ENCODE measurements at regions not wholly inside any gene's neighbourhood (a gene's known extent, or its start where the extent isn't known, plus 50 kb on each side); places are given as distances from the start of the nearest gene placed in this dataset.

DNA sequence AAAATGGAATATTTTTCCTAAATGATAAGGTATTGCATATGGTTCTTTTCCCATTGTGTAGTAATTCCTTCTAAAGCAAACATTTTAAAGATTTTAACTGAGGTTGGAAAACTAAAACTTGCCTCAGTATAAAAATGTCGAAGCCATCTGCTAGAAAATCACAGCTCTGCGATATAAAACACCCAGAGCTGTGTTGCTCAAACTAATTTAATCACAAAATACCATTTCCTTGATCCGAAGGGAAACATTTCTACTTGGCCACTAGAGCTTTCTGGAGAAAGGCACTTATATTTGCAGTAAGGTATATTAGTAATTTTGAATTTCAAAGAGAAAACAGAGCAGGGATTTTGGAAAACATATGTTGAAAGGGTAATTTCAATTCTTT, 209.2 kb upstream of the ZNF32 start:
- Histone ChIP-seq H2AK5ac (ENCODE audit: low read depth, low read length) (no peak overlapping the region), H3K36me3 (replicated peaks in 1 of 2; ENCODE audit: control insufficient read depth in 2 of 2, insufficient read depth in 2 of 2, low read length in 2 of 2) (no peaks in the 10 kb centered on the region), H3K4me1 (ENCODE audit: control insufficient read depth in 2 of 2, insufficient read depth in 1 of 2, low read depth in 1 of 2, low read length in 2 of 2) (no peaks in the 10 kb centered on the region), H2BK15ac (ENCODE audit: low read length) (no peak overlapping the region), H2BK120ac (ENCODE audit: low read depth, low read length) (no peak overlapping the region), H4K91ac (ENCODE audit: low read depth, low read length, poor library complexity) (no peak overlapping the region), H3K27ac (replicated peaks; ENCODE audit: low read length) (no peak overlapping the region), H3K4me3 (ENCODE audit: low read length in 2 of 2) (no peak overlapping the region), H3K79me1 (ENCODE audit: low read depth, low read length) (no peaks in the 10 kb centered on the region), H2BK12ac (ENCODE audit: low read length) (no peak overlapping the region), H4K8ac (ENCODE audit: low read depth, low read length) (no peak overlapping the region), H3K18ac (ENCODE audit: low read length) (no peak overlapping the region), H2BK5ac (ENCODE audit: low read length) (no peak overlapping the region), H3K14ac (ENCODE audit: low read length) (no peak overlapping the region), H3K27me3 (ENCODE audit: control insufficient read depth in 3 of 3, insufficient read depth in 3 of 3, low read depth in 1 of 3, low read length in 3 of 3) (no peaks in the 10 kb centered on the region), H2AFZ (ENCODE audit: low read length) (no peak overlapping the region), H3K23ac (ENCODE audit: low read depth, low read length, poor library complexity) (no peak overlapping the region), H3K4me2 (ENCODE audit: insufficient read depth, low read length, poor library complexity, severe bottlenecking) (no peak overlapping the region), H3K4ac (ENCODE audit: low read length) (no peak overlapping the region), H3K9ac (ENCODE audit: low read depth, low read length, poor library complexity) (no peak overlapping the region), H3K9me3 (replicated peaks in 1 of 2; ENCODE audit: control insufficient read depth in 2 of 2, insufficient read depth in 1 of 2, low read depth in 1 of 2, low read length in 2 of 2) (no peaks in the 10 kb centered on the region)
- no CpG with 5 or more reads among the region's 3 CpGs for WGBS, 2 donors (ENCODE audit: extremely low coverage in 2 of 2, insufficient read length in 2 of 2, insufficient replicate concordance in 1 of 2)
- no peak for DNase-seq (ENCODE audit: low spot score)

DNA sequence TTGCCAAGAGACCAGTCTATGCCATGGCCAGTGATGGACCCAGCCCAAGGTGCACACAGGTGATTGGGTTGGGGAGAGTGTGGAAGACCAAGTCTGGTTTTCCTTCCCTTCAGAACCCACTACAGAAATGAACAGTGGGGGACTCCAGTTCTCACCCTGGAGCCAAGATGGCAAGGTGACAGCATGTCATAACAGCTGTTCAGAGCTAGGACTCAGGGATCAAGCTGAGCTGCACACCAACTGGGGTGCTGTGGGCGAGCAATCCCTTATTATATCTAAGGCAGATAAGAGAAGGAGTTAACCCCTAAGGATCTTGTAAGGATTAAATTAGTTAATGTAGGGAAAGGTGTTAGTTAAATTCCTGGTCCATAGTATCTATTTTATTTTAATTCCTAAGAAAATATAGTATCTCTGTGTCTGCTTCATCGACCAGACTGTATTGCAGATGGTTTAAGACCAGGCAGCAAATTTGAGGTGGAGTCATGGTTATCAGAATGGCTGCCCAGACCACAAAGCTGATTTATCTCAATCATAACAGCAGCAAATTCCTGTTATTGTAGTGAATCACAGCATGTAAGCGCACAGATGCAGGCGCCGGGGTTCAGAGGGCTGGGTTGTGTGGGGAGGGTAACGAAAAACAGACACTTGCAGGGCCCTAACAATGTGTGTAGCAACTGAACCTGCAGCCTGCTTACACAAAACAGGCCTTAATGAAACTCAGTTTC, 208.7 kb upstream of the ZNF32 start:
- WGBS, 2 donors (ENCODE audit: extremely low coverage in 2 of 2, insufficient read length in 2 of 2, insufficient replicate concordance in 1 of 2) = no CpG with 5 or more reads among the region's 6 CpGs
- DNase-seq (ENCODE audit: low spot score) = no peak
- H2BK120ac ChIP-seq (ENCODE audit: low read depth, low read length) = no peak overlapping the region

DNA sequence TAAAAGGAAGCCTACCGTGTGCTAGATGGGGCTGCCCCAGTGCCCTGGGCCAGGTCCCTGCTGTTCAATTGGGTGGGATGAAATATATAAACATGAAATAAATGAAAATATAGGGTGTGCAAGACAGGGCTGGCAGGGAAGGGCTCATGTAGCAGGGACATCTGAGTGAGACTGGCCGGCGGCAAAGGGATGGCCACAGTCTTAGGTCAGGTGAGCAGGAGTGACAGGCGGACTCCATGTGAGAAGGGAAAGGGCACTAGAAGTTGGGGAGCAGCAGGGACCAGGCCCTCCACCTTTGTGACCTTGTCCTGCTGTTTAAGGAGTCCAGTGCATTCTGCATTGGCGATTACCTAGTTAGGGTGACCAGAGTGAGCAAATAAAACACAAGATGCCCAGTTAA, 207.6 kb upstream of the ZNF32 start:
- Histone ChIP-seq H2BK15ac (ENCODE audit: low read length) (no peak overlapping the region), H3K27ac (replicated peaks; ENCODE audit: low read length) (no peak overlapping the region), H2BK5ac (ENCODE audit: low read length) (no peak overlapping the region), H3K14ac (ENCODE audit: low read length) (no peak overlapping the region), H3K9ac (ENCODE audit: low read depth, low read length, poor library complexity) (no peak overlapping the region), H3K79me1 (ENCODE audit: low read depth, low read length) (no peaks in the 10 kb centered on the region), H2AK5ac (ENCODE audit: low read depth, low read length) (no peak overlapping the region), H3K4me2 (ENCODE audit: insufficient read depth, low read length, poor library complexity, severe bottlenecking) (no peak overlapping the region), H3K36me3 (replicated peaks in 1 of 2; ENCODE audit: control insufficient read depth in 2 of 2, insufficient read depth in 2 of 2, low read length in 2 of 2) (no peaks in the 10 kb centered on the region), H4K8ac (ENCODE audit: low read depth, low read length) (no peak overlapping the region), H3K18ac (ENCODE audit: low read length) (no peak overlapping the region), H4K91ac (ENCODE audit: low read depth, low read length, poor library complexity) (no peak overlapping the region), H2BK120ac (ENCODE audit: low read depth, low read length) (no peak overlapping the region), H3K9me3 (replicated peaks in 1 of 2; ENCODE audit: control insufficient read depth in 2 of 2, insufficient read depth in 1 of 2, low read depth in 1 of 2, low read length in 2 of 2) (no peaks in the 10 kb centered on the region), H3K27me3 (ENCODE audit: control insufficient read depth in 3 of 3, insufficient read depth in 3 of 3, low read depth in 1 of 3, low read length in 3 of 3) (no peaks in the 10 kb centered on the region), H3K4me3 (ENCODE audit: low read length in 2 of 2) (no peak overlapping the region), H2AFZ (ENCODE audit: low read length) (no peak overlapping the region), H2BK12ac (ENCODE audit: low read length) (no peak overlapping the region), H3K4me1 (ENCODE audit: control insufficient read depth in 2 of 2, insufficient read depth in 1 of 2, low read depth in 1 of 2, low read length in 2 of 2) (no peaks in the 10 kb centered on the region), H3K23ac (ENCODE audit: low read depth, low read length, poor library complexity) (peak overlapping the region; percentile 3), H3K4ac (ENCODE audit: low read length) (no peak overlapping the region)
- no CpG with 5 or more reads among the region's 5 CpGs for WGBS, 2 donors (ENCODE audit: extremely low coverage in 2 of 2, insufficient read length in 2 of 2, insufficient replicate concordance in 1 of 2)
- no peak for DNase-seq (ENCODE audit: low spot score)

More for the DNA sequence above, 208.7 kb upstream of the ZNF32 start:
- Histone ChIP-seq H3K18ac (ENCODE audit: low read length) (no peak overlapping the region), H2BK12ac (ENCODE audit: low read length) (no peak overlapping the region), H4K8ac (ENCODE audit: low read depth, low read length) (no peak overlapping the region), H3K27ac (replicated peaks; ENCODE audit: low read length) (no peak overlapping the region), H2BK5ac (ENCODE audit: low read length) (no peak overlapping the region), H4K91ac (ENCODE audit: low read depth, low read length, poor library complexity) (no peak overlapping the region), H3K4me2 (ENCODE audit: insufficient read depth, low read length, poor library complexity, severe bottlenecking) (no peak overlapping the region), H3K36me3 (replicated peaks in 1 of 2; ENCODE audit: control insufficient read depth in 2 of 2, insufficient read depth in 2 of 2, low read length in 2 of 2) (no peaks in the 10 kb centered on the region), H2AFZ (ENCODE audit: low read length) (no peak overlapping the region), H3K27me3 (ENCODE audit: control insufficient read depth in 3 of 3, insufficient read depth in 3 of 3, low read depth in 1 of 3, low read length in 3 of 3) (no peaks in the 10 kb centered on the region), H3K4me1 (ENCODE audit: control insufficient read depth in 2 of 2, insufficient read depth in 1 of 2, low read depth in 1 of 2, low read length in 2 of 2) (no peaks in the 10 kb centered on the region), H3K9ac (ENCODE audit: low read depth, low read length, poor library complexity) (no peak overlapping the region), H3K4ac (ENCODE audit: low read length) (no peak overlapping the region), H3K4me3 (ENCODE audit: low read length in 2 of 2) (no peak overlapping the region), H3K23ac (ENCODE audit: low read depth, low read length, poor library complexity) (no peak overlapping the region), H3K79me1 (ENCODE audit: low read depth, low read length) (no peaks in the 10 kb centered on the region), H2BK15ac (ENCODE audit: low read length) (no peak overlapping the region), H2AK5ac (ENCODE audit: low read depth, low read length) (no peak overlapping the region), H3K9me3 (replicated peaks in 1 of 2; ENCODE audit: control insufficient read depth in 2 of 2, insufficient read depth in 1 of 2, low read depth in 1 of 2, low read length in 2 of 2) (no peaks in the 10 kb centered on the region), H3K14ac (ENCODE audit: low read length) (no peak overlapping the region)

DNA sequence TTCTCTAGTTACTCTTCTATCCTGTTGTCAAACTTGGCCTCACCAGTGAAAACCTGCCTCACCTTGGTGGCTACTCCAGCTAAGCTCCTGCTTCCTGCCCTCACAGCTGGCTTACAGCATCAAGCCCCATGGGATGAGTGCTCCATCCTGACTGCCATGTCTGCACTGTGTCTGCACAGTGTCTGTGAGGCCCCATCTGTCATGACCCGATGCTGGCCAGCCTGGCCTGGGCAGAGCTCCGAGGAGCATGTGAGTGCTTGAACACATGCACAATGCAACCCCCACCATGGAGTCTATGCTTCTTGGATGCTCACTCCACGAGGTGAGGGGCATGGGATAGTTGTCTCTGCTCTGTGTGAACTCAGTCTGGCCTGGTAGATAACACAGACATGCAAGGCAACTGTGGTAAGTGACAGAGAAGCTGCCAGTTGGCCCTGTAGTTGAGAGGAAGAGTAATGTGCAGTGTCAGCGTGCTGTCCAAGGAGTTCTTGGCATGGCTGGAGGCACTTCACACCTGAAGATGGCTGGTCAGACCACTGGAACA, 207.1 kb upstream of the ZNF32 start:
- no peak overlapping the region for H3K4me2 ChIP-seq (ENCODE audit: insufficient read depth, low read length, poor library complexity, severe bottlenecking)
- no CpG with 5 or more reads among the region's 4 CpGs for WGBS, 2 donors (ENCODE audit: extremely low coverage in 2 of 2, insufficient read length in 2 of 2, insufficient replicate concordance in 1 of 2)
- H3K4me3 ChIP-seq (ENCODE audit: low read length in 2 of 2) = no peak overlapping the region
- no peak overlapping the region for H2BK12ac ChIP-seq (ENCODE audit: low read length)
- no peak overlapping the region for H4K91ac ChIP-seq (ENCODE audit: low read depth, low read length, poor library complexity)
- no peak overlapping the region for H4K8ac ChIP-seq (ENCODE audit: low read depth, low read length)
- H3K4ac ChIP-seq (ENCODE audit: low read length) = no peak overlapping the region
- no peaks in the 10 kb centered on the region for H3K4me1 ChIP-seq (ENCODE audit: control insufficient read depth in 2 of 2, insufficient read depth in 1 of 2, low read depth in 1 of 2, low read length in 2 of 2)
- H3K14ac ChIP-seq (ENCODE audit: low read length) = no peak overlapping the region
- H2BK15ac ChIP-seq (ENCODE audit: low read length) = no peak overlapping the region
- no peak for DNase-seq (ENCODE audit: low spot score)
- peak overlapping the region; percentile 7 for H3K18ac ChIP-seq (ENCODE audit: low read length)
- H3K9me3 ChIP-seq (replicated peaks in 1 of 2; ENCODE audit: control insufficient read depth in 2 of 2, insufficient read depth in 1 of 2, low read depth in 1 of 2, low read length in 2 of 2) = no peaks in the 10 kb centered on the region
- no peak overlapping the region for H3K9ac ChIP-seq (ENCODE audit: low read depth, low read length, poor library complexity)
- H2BK120ac ChIP-seq (ENCODE audit: low read depth, low read length) = no peak overlapping the region
- H2AK5ac ChIP-seq (ENCODE audit: low read depth, low read length) = no peak overlapping the region
- H2AFZ ChIP-seq (ENCODE audit: low read length) = no peak overlapping the region
- H3K79me1 ChIP-seq (ENCODE audit: low read depth, low read length) = no peaks in the 10 kb centered on the region
- H2BK5ac ChIP-seq (ENCODE audit: low read length) = no peak overlapping the region
- no peaks in the 10 kb centered on the region for H3K27me3 ChIP-seq (ENCODE audit: control insufficient read depth in 3 of 3, insufficient read depth in 3 of 3, low read depth in 1 of 3, low read length in 3 of 3)
- no peak overlapping the region for H3K27ac ChIP-seq (replicated peaks; ENCODE audit: low read length)
- H3K36me3 ChIP-seq (replicated peaks in 1 of 2; ENCODE audit: control insufficient read depth in 2 of 2, insufficient read depth in 2 of 2, low read length in 2 of 2) = no peaks in the 10 kb centered on the region
- peak overlapping the region; percentile 3 for H3K23ac ChIP-seq (ENCODE audit: low read depth, low read length, poor library complexity)
